ENCODE measurements at regions not wholly inside any gene's neighbourhood (a gene's known extent, or its start where the extent isn't known, plus 50 kb on each side); places are given as distances from the start of the nearest gene placed in this dataset.
A peak's percentile ranks its signal among the peaks of the same experiment; 100 is the strongest.

- TF ChIP-seq ZEB2 (tag by site-specific recombination; IDR thresholded peaks at IDR 0.05): peak; percentile 49; the same call in 1 of the 2 replicates
- peak; percentile 20; the same call in 1 of the 2 replicates for TF ChIP-seq WT1 (tag by site-specific recombination; IDR thresholded peaks at IDR 0.05)
- TF ChIP-seq, protein P1, sequence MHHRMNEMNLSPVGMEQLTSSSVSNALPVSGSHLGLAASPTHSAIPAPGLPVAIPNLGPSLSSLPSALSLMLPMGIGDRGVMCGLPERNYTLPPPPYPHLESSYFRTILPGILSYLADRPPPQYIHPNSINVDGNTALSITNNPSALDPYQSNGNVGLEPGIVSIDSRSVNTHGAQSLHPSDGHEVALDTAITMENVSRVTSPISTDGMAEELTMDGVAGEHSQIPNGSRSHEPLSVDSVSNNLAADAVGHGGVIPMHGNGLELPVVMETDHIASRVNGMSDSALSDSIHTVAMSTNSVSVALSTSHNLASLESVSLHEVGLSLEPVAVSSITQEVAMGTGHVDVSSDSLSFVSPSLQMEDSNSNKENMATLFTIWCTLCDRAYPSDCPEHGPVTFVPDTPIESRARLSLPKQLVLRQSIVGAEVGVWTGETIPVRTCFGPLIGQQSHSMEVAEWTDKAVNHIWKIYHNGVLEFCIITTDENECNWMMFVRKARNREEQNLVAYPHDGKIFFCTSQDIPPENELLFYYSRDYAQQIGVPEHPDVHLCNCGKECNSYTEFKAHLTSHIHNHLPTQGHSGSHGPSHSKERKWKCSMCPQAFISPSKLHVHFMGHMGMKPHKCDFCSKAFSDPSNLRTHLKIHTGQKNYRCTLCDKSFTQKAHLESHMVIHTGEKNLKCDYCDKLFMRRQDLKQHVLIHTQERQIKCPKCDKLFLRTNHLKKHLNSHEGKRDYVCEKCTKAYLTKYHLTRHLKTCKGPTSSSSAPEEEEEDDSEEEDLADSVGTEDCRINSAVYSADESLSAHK (tag by site-specific recombination; IDR thresholded peaks at IDR 0.05): no peak
- TF ChIP-seq ZNF530 (tag by site-specific recombination; IDR thresholded peaks at IDR 0.05; ENCODE audit: low read depth): no peak
- no peak for TF ChIP-seq ZNF416 (tag by site-specific recombination; IDR thresholded peaks at IDR 0.05)
- no peak for TF ChIP-seq HOXA7 (CRISPR knock-in tag; IDR thresholded peaks at IDR 0.05; ENCODE audit: borderline replicate concordance)
- no peak for TF ChIP-seq KLF16 (tag by site-specific recombination; IDR thresholded peaks at IDR 0.05)
- no peak for TF ChIP-seq ZNF362 (tag by site-specific recombination; IDR thresholded peaks at IDR 0.05)
- no peak for TF ChIP-seq ZNF843 (tag by site-specific recombination; IDR thresholded peaks at IDR 0.05)
- TF ChIP-seq, protein P2, sequence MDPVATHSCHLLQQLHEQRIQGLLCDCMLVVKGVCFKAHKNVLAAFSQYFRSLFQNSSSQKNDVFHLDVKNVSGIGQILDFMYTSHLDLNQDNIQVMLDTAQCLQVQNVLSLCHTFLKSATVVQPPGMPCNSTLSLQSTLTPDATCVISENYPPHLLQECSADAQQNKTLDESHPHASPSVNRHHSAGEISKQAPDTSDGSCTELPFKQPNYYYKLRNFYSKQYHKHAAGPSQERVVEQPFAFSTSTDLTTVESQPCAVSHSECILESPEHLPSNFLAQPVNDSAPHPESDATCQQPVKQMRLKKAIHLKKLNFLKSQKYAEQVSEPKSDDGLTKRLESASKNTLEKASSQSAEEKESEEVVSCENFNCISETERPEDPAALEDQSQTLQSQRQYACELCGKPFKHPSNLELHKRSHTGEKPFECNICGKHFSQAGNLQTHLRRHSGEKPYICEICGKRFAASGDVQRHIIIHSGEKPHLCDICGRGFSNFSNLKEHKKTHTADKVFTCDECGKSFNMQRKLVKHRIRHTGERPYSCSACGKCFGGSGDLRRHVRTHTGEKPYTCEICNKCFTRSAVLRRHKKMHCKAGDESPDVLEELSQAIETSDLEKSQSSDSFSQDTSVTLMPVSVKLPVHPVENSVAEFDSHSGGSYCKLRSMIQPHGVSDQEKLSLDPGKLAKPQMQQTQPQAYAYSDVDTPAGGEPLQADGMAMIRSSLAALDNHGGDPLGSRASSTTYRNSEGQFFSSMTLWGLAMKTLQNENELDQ (tag by site-specific recombination; IDR thresholded peaks at IDR 0.05; ENCODE audit: low read depth): no peak
- no peak for TF ChIP-seq ZNF513 (tag by site-specific recombination; IDR thresholded peaks at IDR 0.05)
- peak; percentile 67 for TF ChIP-seq PRDM10 (tag by site-specific recombination; IDR thresholded peaks at IDR 0.05)
- no peak for TF ChIP-seq EGR2 (tag by site-specific recombination; IDR thresholded peaks at IDR 0.05; ENCODE audit: low read depth)
- no peak for TF ChIP-seq ZIC2 (tag by site-specific recombination; IDR thresholded peaks at IDR 0.05)
- TF ChIP-seq ZNF10 (tag by site-specific recombination; IDR thresholded peaks at IDR 0.05): no peak
- no peak for TF ChIP-seq ZNF623 (tag by site-specific recombination; IDR thresholded peaks at IDR 0.05)
- TF ChIP-seq ZNF266 (tag by site-specific recombination; IDR thresholded peaks at IDR 0.05; ENCODE audit: low read depth): no peak
- TF ChIP-seq ZNF146 (tag by site-specific recombination; IDR thresholded peaks at IDR 0.05): no peak
- TF ChIP-seq ZNF473 (tag by site-specific recombination; IDR thresholded peaks at IDR 0.05): no peak
- TF ChIP-seq ZBTB17 (tag by site-specific recombination; IDR thresholded peaks at IDR 0.05): 0 out of 2 replicates have a peak, but pooled peaks have one; percentile 20
- no peak for TF ChIP-seq ZNF610 (tag by site-specific recombination; IDR thresholded peaks at IDR 0.05; ENCODE audit: borderline replicate concordance)
- TF ChIP-seq ZNF664 (tag by site-specific recombination; IDR thresholded peaks at IDR 0.05): no peak
- TF ChIP-seq ZNF658 (tag by site-specific recombination; IDR thresholded peaks at IDR 0.05): no peak
- TF ChIP-seq ZNF175 (tag by site-specific recombination; IDR thresholded peaks at IDR 0.05): no peak
- TF ChIP-seq, protein P3, sequence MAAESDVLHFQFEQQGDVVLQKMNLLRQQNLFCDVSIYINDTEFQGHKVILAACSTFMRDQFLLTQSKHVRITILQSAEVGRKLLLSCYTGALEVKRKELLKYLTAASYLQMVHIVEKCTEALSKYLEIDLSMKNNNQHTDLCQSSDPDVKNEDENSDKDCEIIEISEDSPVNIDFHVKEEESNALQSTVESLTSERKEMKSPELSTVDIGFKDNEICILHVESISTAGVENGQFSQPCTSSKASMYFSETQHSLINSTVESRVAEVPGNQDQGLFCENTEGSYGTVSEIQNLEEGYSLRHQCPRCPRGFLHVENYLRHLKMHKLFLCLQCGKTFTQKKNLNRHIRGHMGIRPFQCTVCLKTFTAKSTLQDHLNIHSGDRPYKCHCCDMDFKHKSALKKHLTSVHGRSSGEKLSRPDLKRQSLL (tag by site-specific recombination; IDR thresholded peaks at IDR 0.05): no peak
- TF ChIP-seq, protein P4, sequence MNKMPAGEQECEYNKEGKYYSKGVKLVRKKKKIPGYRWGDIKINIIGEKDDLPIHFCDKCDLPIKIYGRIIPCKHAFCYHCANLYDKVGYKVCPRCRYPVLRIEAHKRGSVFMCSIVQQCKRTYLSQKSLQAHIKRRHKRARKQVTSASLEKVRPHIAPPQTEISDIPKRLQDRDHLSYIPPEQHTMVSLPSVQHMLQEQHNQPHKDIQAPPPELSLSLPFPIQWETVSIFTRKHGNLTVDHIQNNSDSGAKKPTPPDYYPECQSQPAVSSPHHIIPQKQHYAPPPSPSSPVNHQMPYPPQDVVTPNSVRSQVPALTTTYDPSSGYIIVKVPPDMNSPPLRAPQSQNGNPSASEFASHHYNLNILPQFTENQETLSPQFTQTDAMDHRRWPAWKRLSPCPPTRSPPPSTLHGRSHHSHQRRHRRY (tag by site-specific recombination; IDR thresholded peaks at IDR 0.05): no peak
These were observed 80.5 kb upstream of the ITPRID2 start (continued) for GRCh38 chr2:181810823-181811695.

Measured in HEK293 (cell line).